ENCODE measurements at regions not wholly inside any gene's neighbourhood (a gene's known extent, or its start where the extent isn't known, plus 50 kb on each side); places are given as distances from the start of the nearest gene placed in this dataset.

GRCh38 chr5:100479079-100479688, 56.0 kb upstream of the FAM174A start:
- H3K4me1 ChIP-seq (ENCODE audit: control insufficient read depth, insufficient read depth, low read length), result no peaks in the 10 kb centered on the region

GRCh38 chr5:100472091-100472490, 63.1 kb upstream of the FAM174A start:
- Histone ChIP-seq H3K4me3 (ENCODE audit: low read length) (no peak overlapping the region), H3K27me3 (ENCODE audit: control insufficient read depth, insufficient read depth, low read length) (no peaks in the 10 kb centered on the region), H3K9me3 (ENCODE audit: control insufficient read depth, low read length) (no peaks in the 10 kb centered on the region), H3K4me1 (ENCODE audit: control insufficient read depth, insufficient read depth, low read length) (no peaks in the 10 kb centered on the region), H3K36me3 (ENCODE audit: control insufficient read depth, insufficient read depth, low read length) (no peaks in the 10 kb centered on the region), H3K9ac (ENCODE audit: low read length) (no peak overlapping the region)

More at GRCh38 chr5:100479079-100479688, 56.0 kb upstream of the FAM174A start:
- Histone ChIP-seq H3K9me3 (ENCODE audit: control insufficient read depth, low read length) (no peaks in the 10 kb centered on the region), H3K4me3 (ENCODE audit: low read length) (no peak overlapping the region), H3K27me3 (ENCODE audit: control insufficient read depth, insufficient read depth, low read length) (no peaks in the 10 kb centered on the region), H3K9ac (ENCODE audit: low read length) (no peak overlapping the region), H3K36me3 (ENCODE audit: control insufficient read depth, insufficient read depth, low read length) (no peaks in the 10 kb centered on the region)

- no peaks in the 10 kb centered on the region for H3K27me3 ChIP-seq (ENCODE audit: control insufficient read depth, insufficient read depth, low read length)
- H3K9me3 ChIP-seq (ENCODE audit: control insufficient read depth, low read length), result no peaks in the 10 kb centered on the region
- no peak overlapping the region for H3K4me3 ChIP-seq (ENCODE audit: low read length)
- no peaks in the 10 kb centered on the region for H3K36me3 ChIP-seq (ENCODE audit: control insufficient read depth, insufficient read depth, low read length)
- H3K9ac ChIP-seq (ENCODE audit: low read length), result no peak overlapping the region
- H3K4me1 ChIP-seq (ENCODE audit: control insufficient read depth, insufficient read depth, low read length), result no peaks in the 10 kb centered on the region
Measured at GRCh38 chr5:100469767-100470166, 65.4 kb upstream of the FAM174A start.

- Histone ChIP-seq H3K4me1 (ENCODE audit: control insufficient read depth, insufficient read depth, low read length) (no peaks in the 10 kb centered on the region), H3K9ac (ENCODE audit: low read length) (no peak overlapping the region), H3K36me3 (ENCODE audit: control insufficient read depth, insufficient read depth, low read length) (no peaks in the 10 kb centered on the region), H3K9me3 (ENCODE audit: control insufficient read depth, low read length) (no peaks in the 10 kb centered on the region), H3K4me3 (ENCODE audit: low read length) (no peak overlapping the region), H3K27me3 (ENCODE audit: control insufficient read depth, insufficient read depth, low read length) (no peaks in the 10 kb centered on the region)
Measured at GRCh38 chr5:100464418-100464817, 70.8 kb upstream of the FAM174A start.

GRCh38 chr5:100456615-100457014, 78.6 kb upstream of the FAM174A start:
- Histone ChIP-seq H3K36me3 (ENCODE audit: control insufficient read depth, insufficient read depth, low read length) (no peaks in the 10 kb centered on the region), H3K4me3 (ENCODE audit: low read length) (no peak overlapping the region), H3K27me3 (ENCODE audit: control insufficient read depth, insufficient read depth, low read length) (no peaks in the 10 kb centered on the region), H3K4me1 (ENCODE audit: control insufficient read depth, insufficient read depth, low read length) (no peaks in the 10 kb centered on the region), H3K9me3 (ENCODE audit: control insufficient read depth, low read length) (no peaks in the 10 kb centered on the region), H3K9ac (ENCODE audit: low read length) (no peak overlapping the region)

GRCh38 chr5:100452126-100452525, 83.0 kb upstream of the FAM174A start:
- no peaks in the 10 kb centered on the region for H3K27me3 ChIP-seq (ENCODE audit: control insufficient read depth, insufficient read depth, low read length)
- no peak overlapping the region for H3K4me3 ChIP-seq (ENCODE audit: low read length)
- H3K36me3 ChIP-seq (ENCODE audit: control insufficient read depth, insufficient read depth, low read length), result no peaks in the 10 kb centered on the region
- H3K4me1 ChIP-seq (ENCODE audit: control insufficient read depth, insufficient read depth, low read length), result no peaks in the 10 kb centered on the region
- H3K9me3 ChIP-seq (ENCODE audit: control insufficient read depth, low read length), result no peaks in the 10 kb centered on the region
- no peak overlapping the region for H3K9ac ChIP-seq (ENCODE audit: low read length)

- H3K4me1 ChIP-seq (ENCODE audit: control insufficient read depth, insufficient read depth, low read length), result no peaks in the 10 kb centered on the region
- no peak overlapping the region for H3K4me3 ChIP-seq (ENCODE audit: low read length)
- no peaks in the 10 kb centered on the region for H3K36me3 ChIP-seq (ENCODE audit: control insufficient read depth, insufficient read depth, low read length)
- no peaks in the 10 kb centered on the region for H3K27me3 ChIP-seq (ENCODE audit: control insufficient read depth, insufficient read depth, low read length)
- no peak overlapping the region for H3K9ac ChIP-seq (ENCODE audit: low read length)
- H3K9me3 ChIP-seq (ENCODE audit: control insufficient read depth, low read length), result no peaks in the 10 kb centered on the region
Measured at GRCh38 chr5:100448111-100448528, 87.1 kb upstream of the FAM174A start.

- Histone ChIP-seq H3K9ac (ENCODE audit: low read length) (no peak overlapping the region), H3K36me3 (ENCODE audit: control insufficient read depth, insufficient read depth, low read length) (no peaks in the 10 kb centered on the region), H3K9me3 (ENCODE audit: control insufficient read depth, low read length) (no peaks in the 10 kb centered on the region), H3K4me3 (ENCODE audit: low read length) (no peak overlapping the region), H3K4me1 (ENCODE audit: control insufficient read depth, insufficient read depth, low read length) (no peaks in the 10 kb centered on the region), H3K27me3 (ENCODE audit: control insufficient read depth, insufficient read depth, low read length) (no peaks in the 10 kb centered on the region)
Measured at GRCh38 chr5:100446879-100447430, 88.2 kb upstream of the FAM174A start.

GRCh38 chr5:100444961-100445360, 90.2 kb upstream of the FAM174A start:
- Histone ChIP-seq H3K4me1 (ENCODE audit: control insufficient read depth, insufficient read depth, low read length) (no peaks in the 10 kb centered on the region), H3K4me3 (ENCODE audit: low read length) (no peak overlapping the region), H3K9ac (ENCODE audit: low read length) (no peak overlapping the region), H3K27me3 (ENCODE audit: control insufficient read depth, insufficient read depth, low read length) (no peaks in the 10 kb centered on the region), H3K9me3 (ENCODE audit: control insufficient read depth, low read length) (no peaks in the 10 kb centered on the region), H3K36me3 (ENCODE audit: control insufficient read depth, insufficient read depth, low read length) (no peaks in the 10 kb centered on the region)

- no peaks in the 10 kb centered on the region for H3K27me3 ChIP-seq (ENCODE audit: control insufficient read depth, insufficient read depth, low read length)
- no peaks in the 10 kb centered on the region for H3K4me1 ChIP-seq (ENCODE audit: control insufficient read depth, insufficient read depth, low read length)
- H3K36me3 ChIP-seq (ENCODE audit: control insufficient read depth, insufficient read depth, low read length), result no peaks in the 10 kb centered on the region
- no peaks in the 10 kb centered on the region for H3K9me3 ChIP-seq (ENCODE audit: control insufficient read depth, low read length)
- H3K9ac ChIP-seq (ENCODE audit: low read length), result no peak overlapping the region
- no peak overlapping the region for H3K4me3 ChIP-seq (ENCODE audit: low read length)
Measured at GRCh38 chr5:100434815-100435214, 100.4 kb upstream of the FAM174A start.

- Histone ChIP-seq H3K4me3 (ENCODE audit: low read length) (no peak overlapping the region), H3K4me1 (ENCODE audit: control insufficient read depth, insufficient read depth, low read length) (no peaks in the 10 kb centered on the region), H3K27me3 (ENCODE audit: control insufficient read depth, insufficient read depth, low read length) (no peaks in the 10 kb centered on the region), H3K9ac (ENCODE audit: low read length) (no peak overlapping the region), H3K9me3 (ENCODE audit: control insufficient read depth, low read length) (no peaks in the 10 kb centered on the region), H3K36me3 (ENCODE audit: control insufficient read depth, insufficient read depth, low read length) (no peaks in the 10 kb centered on the region)
Measured at GRCh38 chr5:100432741-100433140, 102.4 kb upstream of the FAM174A start.

GRCh38 chr5:100430268-100431195, 104.6 kb upstream of the FAM174A start:
- no peak overlapping the region for H3K4me3 ChIP-seq (ENCODE audit: low read length)
- no peaks in the 10 kb centered on the region for H3K4me1 ChIP-seq (ENCODE audit: control insufficient read depth, insufficient read depth, low read length)
- no peaks in the 10 kb centered on the region for H3K27me3 ChIP-seq (ENCODE audit: control insufficient read depth, insufficient read depth, low read length)
- no peaks in the 10 kb centered on the region for H3K9me3 ChIP-seq (ENCODE audit: control insufficient read depth, low read length)
- no peaks in the 10 kb centered on the region for H3K36me3 ChIP-seq (ENCODE audit: control insufficient read depth, insufficient read depth, low read length)
- H3K9ac ChIP-seq (ENCODE audit: low read length), result no peak overlapping the region

Measured in mucosa of stomach (tissue), 1 donor.